CD8-positive, alpha-beta memory T cell (primary cell): ENCODE measurements at regions not wholly inside any gene's neighbourhood (a gene's known extent, or its start where the extent isn't known, plus 50 kb on each side); places are given as distances from the start of the nearest gene placed in this dataset.
A peak's percentile ranks its signal among the peaks of the same experiment; 100 is the strongest.

Source experiments
- CTCF ChIA-PET: fragments of 350-600 bp; sonication (Branson Sonifier 250); formaldehyde crosslinking; loops from one replicate; lab custom pipeline; 2021; ENCODE audit warnings: antibody characterized with exemption; lab: Charles Lee
- POLR2A ChIA-PET: fragments of 350-600 bp; sonication (Branson Sonifier 250); formaldehyde crosslinking; loops from one replicate; lab custom pipeline; 2021; ENCODE audit warnings: antibody characterized with exemption; lab: Charles Lee
- DNase-seq, 5 donors: peaks; one replicate each; pipeline versions ENCODE4 v3.0.0 to v3.0.0-alpha.2; 2020 to 2022; ENCODE audit warnings: mixed read lengths in 1 of 5
- H3K27ac ChIP-seq: one replicate; pipeline ENCODE4 v1.7.0; 2013; ENCODE audit warnings: low read depth, mild to moderate bottlenecking, low read length, moderate library complexity
- H3K27me3 ChIP-seq: 2 replicates; pipeline ENCODE4 v1.7.0; 2013; ENCODE audit warnings: low read length, mild to moderate bottlenecking; ENCODE audit not compliant: insufficient read depth, poor library complexity, severe bottlenecking
- H3K36me3 ChIP-seq: 2 replicates; pipeline ENCODE4 v1.7.0; 2013; ENCODE audit warnings: mild to moderate bottlenecking, low read length, moderate library complexity; ENCODE audit not compliant: insufficient read depth
- H3K4me1 ChIP-seq: 2 replicates; pipeline ENCODE4 v1.7.0; 2013; ENCODE audit warnings: mild to moderate bottlenecking, low read length, moderate library complexity; ENCODE audit not compliant: insufficient read depth
- H3K4me3 ChIP-seq: 2 replicates; pipeline ENCODE4 v1.7.0; 2013; ENCODE audit warnings: mild to moderate bottlenecking, low read length
- H3K9me3 ChIP-seq: 2 replicates; pipeline ENCODE4 v1.7.0; 2013; ENCODE audit warnings: mild to moderate bottlenecking, low read length
- H3K27ac Mint-ChIP-seq, 8 donors: one replicate each; pipeline ENCODE4 v1.8.0; 2020 to 2021; ENCODE audit warnings: mixed read lengths in 8 of 8, mild to moderate bottlenecking in 6 of 8, inconsistent platforms in 3 of 8, moderate library complexity in 3 of 8
- H3K27me3 Mint-ChIP-seq, 2 donors: one replicate each; pipeline ENCODE4 v1.8.0; 2020 to 2021; ENCODE audit warnings: mixed read lengths in 2 of 2, mild to moderate bottlenecking in 1 of 2, moderate library complexity in 1 of 2
- H3K36me3 Mint-ChIP-seq, 3 donors: one replicate each; pipeline ENCODE4 v1.8.0; 2020 to 2021; ENCODE audit warnings: mixed read lengths in 3 of 3, inconsistent platforms in 1 of 3, mild to moderate bottlenecking in 1 of 3
- H3K4me1 Mint-ChIP-seq, 3 donors: one replicate each; pipeline ENCODE4 v1.8.0; 2020 to 2021; ENCODE audit warnings: mixed read lengths in 3 of 3, inconsistent platforms in 1 of 3, mild to moderate bottlenecking in 1 of 3
- H3K4me3 Mint-ChIP-seq, 7 donors: one replicate each; pipeline ENCODE4 v1.8.0; 2020 to 2021; ENCODE audit warnings: mixed read lengths in 7 of 7, mild to moderate bottlenecking in 6 of 7, moderate library complexity in 4 of 7, inconsistent platforms in 2 of 7
- H3K9me3 Mint-ChIP-seq, 5 donors: one replicate each; pipeline ENCODE4 v1.8.0; 2020 to 2022; ENCODE audit warnings: mixed read lengths in 5 of 5, mild to moderate bottlenecking in 3 of 5, moderate library complexity in 2 of 5, inconsistent platforms in 1 of 5

- H3K36me3 Mint-ChIP-seq: no peaks in the 10 kb centered on the region
- ChIA-PET CTCF (no interaction called here), POLR2A (no interaction called here)
- Histone ChIP-seq H3K4me3 (no peak overlapping the region), H3K27ac (no peak overlapping the region), H3K9me3 (no peaks in the 10 kb centered on the region), H3K27me3 (no peaks in the 10 kb centered on the region), H3K36me3 (no peaks in the 10 kb centered on the region), H3K4me1 (no peaks in the 10 kb centered on the region)
- DNase-seq: no peak
- H3K4me3 Mint-ChIP-seq: no peak overlapping the region
- H3K27me3 Mint-ChIP-seq: peaks cover 3 to 6% of the 10 kb centered on the region in 2 donors
- no peak overlapping the region for H3K27ac Mint-ChIP-seq
- H3K4me1 Mint-ChIP-seq: no peaks in the 10 kb centered on the region
- no peaks in the 10 kb centered on the region for H3K9me3 Mint-ChIP-seq
Measured at GRCh38 chrX:134162032-134162431, 75.0 kb upstream of the CCDC160 start.

GRCh38 chrX:134163836-134164235, 73.1 kb upstream of the CCDC160 start:
- ChIA-PET POLR2A (no interaction called here), CTCF (no interaction called here)
- Histone ChIP-seq H3K4me1 (no peaks in the 10 kb centered on the region), H3K4me3 (no peak overlapping the region), H3K27ac (no peak overlapping the region), H3K36me3 (no peaks in the 10 kb centered on the region), H3K27me3 (no peaks in the 10 kb centered on the region), H3K9me3 (no peaks in the 10 kb centered on the region)
- H3K36me3 Mint-ChIP-seq: no peaks in the 10 kb centered on the region
- peaks cover 0 to 7% of the 10 kb centered on the region in 2 donors for H3K27me3 Mint-ChIP-seq
- no peak overlapping the region for H3K4me3 Mint-ChIP-seq
- DNase-seq: no peak
- no peak overlapping the region for H3K27ac Mint-ChIP-seq
- no peaks in the 10 kb centered on the region for H3K9me3 Mint-ChIP-seq
- H3K4me1 Mint-ChIP-seq: no peaks in the 10 kb centered on the region

GRCh38 chrX:134167591-134168203, 69.3 kb upstream of the CCDC160 start:
- Mint-ChIP-seq H3K4me1 (peaks cover 3 to 4% (median 4%) of the 10 kb centered on the region in 3 donors), H3K27ac (no peak overlapping the region)

GRCh38 chrX:134171661-134172587, 65.1 kb upstream of the CCDC160 start:
- peaks cover 0 to 2% (median 0%) of the 10 kb centered on the region in 3 donors for H3K36me3 Mint-ChIP-seq
- no peaks in the 10 kb centered on the region for H3K9me3 Mint-ChIP-seq
- ChIA-PET CTCF (no interaction called here), POLR2A (no interaction called here)
- H3K36me3 ChIP-seq: no peaks in the 10 kb centered on the region
- H3K9me3 ChIP-seq: no peaks in the 10 kb centered on the region
- peaks cover 12 to 18% (median 14%) of the 10 kb centered on the region in 3 donors for H3K4me1 Mint-ChIP-seq
- no peak overlapping the region for H3K4me3 ChIP-seq
- peak overlapping the region; percentile 44 to 94 (median 91) for H3K4me3 Mint-ChIP-seq
- H3K4me1 ChIP-seq: no peaks in the 10 kb centered on the region
- no peak overlapping the region for H3K27ac ChIP-seq
- peak overlapping the region in 4 of 8 donors; percentile 29 to 66 (median 42) for H3K27ac Mint-ChIP-seq
- peaks cover 13% of the 10 kb centered on the region for H3K27me3 ChIP-seq
- peaks cover 21 to 26% of the 10 kb centered on the region in 2 donors for H3K27me3 Mint-ChIP-seq
- peak in 3 of 5 donors; percentile 24 to 47 (median 31) for DNase-seq

More at GRCh38 chrX:134167591-134168203, 69.3 kb upstream of the CCDC160 start:
- Mint-ChIP-seq H3K36me3 (no peaks in the 10 kb centered on the region), H3K4me3 (no peak overlapping the region), H3K9me3 (no peaks in the 10 kb centered on the region), H3K27me3 (peaks cover 0 to 10% of the 10 kb centered on the region in 2 donors)
- H3K27ac ChIP-seq: no peak overlapping the region
- no peaks in the 10 kb centered on the region for H3K4me1 ChIP-seq
- no peak overlapping the region for H3K4me3 ChIP-seq
- ChIA-PET POLR2A (no interaction called here), CTCF (interaction anchor here (0.7 kb wide), 1 partner anchor 30 kb away, joined by 3 read pairs; no protein-coding TSS in a partner anchor)
- DNase-seq: no peak
- no peaks in the 10 kb centered on the region for H3K27me3 ChIP-seq
- H3K9me3 ChIP-seq: no peaks in the 10 kb centered on the region
- H3K36me3 ChIP-seq: no peaks in the 10 kb centered on the region

GRCh38 chrX:134172588-134173259, 64.3 kb upstream of the CCDC160 start:
- H3K9me3 ChIP-seq: no peaks in the 10 kb centered on the region
- POLR2A ChIA-PET: no interaction called here
- no peaks in the 10 kb centered on the region for H3K36me3 ChIP-seq
- peaks cover 13% of the 10 kb centered on the region for H3K27me3 ChIP-seq
- Mint-ChIP-seq H3K4me1 (peaks cover 12 to 18% (median 14%) of the 10 kb centered on the region in 3 donors), H3K27me3 (peaks cover 25 to 26% of the 10 kb centered on the region in 2 donors), H3K36me3 (peaks cover 0 to 2% (median 0%) of the 10 kb centered on the region in 3 donors), H3K9me3 (no peaks in the 10 kb centered on the region), H3K4me3 (peak overlapping the region; percentile 81 to 94 (median 91)), H3K27ac (peak overlapping the region in 2 of 8 donors; percentile 28 to 68)
- no peaks in the 10 kb centered on the region for H3K4me1 ChIP-seq
- CTCF ChIA-PET: no interaction called here
- peak overlapping the region; percentile 76 for H3K4me3 ChIP-seq
- no peak overlapping the region for H3K27ac ChIP-seq
- peak in 4 of 5 donors; percentile 16 to 53 (median 30) for DNase-seq

- H3K27me3 ChIP-seq: peaks cover 13% of the 10 kb centered on the region
- no peaks in the 10 kb centered on the region for H3K9me3 Mint-ChIP-seq
- peaks cover 12 to 18% (median 14%) of the 10 kb centered on the region in 3 donors for H3K4me1 Mint-ChIP-seq
- CTCF ChIA-PET: no interaction called here
- H3K4me3 ChIP-seq: peak overlapping the region; percentile 55
- no peak overlapping the region for H3K27ac ChIP-seq
- peak in 1 of 5 donors; percentile 5 for DNase-seq
- H3K4me1 ChIP-seq: no peaks in the 10 kb centered on the region
- H3K27me3 Mint-ChIP-seq: peaks cover 25 to 26% of the 10 kb centered on the region in 2 donors
- H3K27ac Mint-ChIP-seq: peak overlapping the region in 2 of 8 donors; percentile 49 to 73
- no peaks in the 10 kb centered on the region for H3K36me3 ChIP-seq
- peak overlapping the region; percentile 81 to 94 (median 91) for H3K4me3 Mint-ChIP-seq
- H3K9me3 ChIP-seq: no peaks in the 10 kb centered on the region
- POLR2A ChIA-PET: no interaction called here
- H3K36me3 Mint-ChIP-seq: peaks cover 0 to 2% (median 0%) of the 10 kb centered on the region in 3 donors
Measured at GRCh38 chrX:134173541-134174272, 63.3 kb upstream of the CCDC160 start.

- Mint-ChIP-seq H3K36me3 (peaks cover 0 to 2% (median 0%) of the 10 kb centered on the region in 3 donors), H3K27ac (no peak overlapping the region), H3K4me1 (peaks cover 12 to 18% (median 14%) of the 10 kb centered on the region in 3 donors), H3K27me3 (peaks cover 25 to 26% of the 10 kb centered on the region in 2 donors), H3K4me3 (peak overlapping the region; percentile 81 to 94 (median 91)), H3K9me3 (no peaks in the 10 kb centered on the region)
- H3K27me3 ChIP-seq: peaks cover 13% of the 10 kb centered on the region
- DNase-seq: no peak
- no peak overlapping the region for H3K27ac ChIP-seq
- ChIA-PET POLR2A (no interaction called here), CTCF (no interaction called here)
- H3K9me3 ChIP-seq: no peaks in the 10 kb centered on the region
- H3K4me1 ChIP-seq: no peaks in the 10 kb centered on the region
- H3K36me3 ChIP-seq: no peaks in the 10 kb centered on the region
- no peak overlapping the region for H3K4me3 ChIP-seq
Measured at GRCh38 chrX:134174273-134174660, 62.7 kb upstream of the CCDC160 start.
